HEK293T (cell line): ENCODE measurements at regions not wholly inside any gene's neighbourhood (a gene's known extent, or its start where the extent isn't known, plus 50 kb on each side); places are given as distances from the start of the nearest gene placed in this dataset.

ENCODE experiments used
- FOXK2 ChIP-seq: fragments of 450-650 bp; IDR thresholded peaks from 2 replicates; pipeline ENCODE4 v1.6.1; 2016; ENCODE audit warnings: mild to moderate bottlenecking
- SP1 ChIP-seq: fragments of 450-650 bp; IDR thresholded peaks from 2 replicates; pipeline ENCODE4 v1.6.1; 2017
- ZNF384 ChIP-seq: fragments of 450-650 bp; IDR thresholded peaks from 2 replicates; pipeline ENCODE4 v1.6.1; 2016

DNA sequence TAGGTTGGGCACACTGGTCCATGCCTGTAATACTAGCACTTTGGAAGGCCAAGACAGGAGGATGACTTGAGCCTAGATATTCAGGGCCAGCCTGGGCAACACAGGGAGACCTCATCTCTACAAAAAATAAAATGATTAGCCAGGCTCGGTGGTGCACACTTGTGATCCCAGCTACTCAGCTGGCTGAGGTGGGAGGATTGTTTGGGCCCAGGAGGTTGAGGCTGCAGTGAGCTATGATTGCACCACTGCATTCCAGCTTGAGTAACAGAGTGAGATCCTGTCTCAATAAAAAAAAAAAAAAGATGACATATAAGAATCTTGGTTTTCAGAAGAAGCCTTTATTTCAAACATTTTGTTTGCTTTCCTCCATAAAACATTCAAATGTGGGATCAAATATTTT is 178.0 kb downstream of the LIG4 start:
- TF ChIP-seq FOXK2 = no peak
- no peak for TF ChIP-seq ZNF384
- no peak for TF ChIP-seq SP1
